Fibroblast of lung (primary cell): ENCODE measurements at regions not wholly inside any gene's neighbourhood (a gene's known extent, or its start where the extent isn't known, plus 50 kb on each side); places are given as distances from the start of the nearest gene placed in this dataset.
A peak's percentile ranks its signal among the peaks of the same experiment; 100 is the strongest.

Experiments used
- DNase-seq, 2 donors: peaks; one replicate each; pipeline versions ENCODE4 v3.0.0 to v3.0.0-alpha.2; 2010; ENCODE audit warnings: low read depth in 2 of 2
- H2AFZ ChIP-seq: 2 replicates; pipeline ENCODE4 v1.5.1; 2012; ENCODE audit warnings: low read length, control low read depth, inconsistent platforms
- H3K27ac ChIP-seq: 2 replicates; pipeline ENCODE4 v1.5.1; 2011; ENCODE audit warnings: low read length, control low read depth; ENCODE audit not compliant: insufficient read depth
- H3K27me3 ChIP-seq: 2 replicates; pipeline ENCODE4 v1.5.1; 2011; ENCODE audit warnings: mild to moderate bottlenecking, low read length; ENCODE audit not compliant: control insufficient read depth, insufficient read depth
- H3K36me3 ChIP-seq: 2 replicates; pipeline ENCODE4 v1.5.1; 2011; ENCODE audit warnings: low read length; ENCODE audit not compliant: control insufficient read depth, insufficient read depth
- H3K4me1 ChIP-seq: 2 replicates; pipeline ENCODE4 v1.5.1; 2011; ENCODE audit warnings: low read length; ENCODE audit not compliant: control insufficient read depth, insufficient read depth; ENCODE audit errors: extremely low read depth
- H3K4me2 ChIP-seq: 2 replicates; pipeline ENCODE4 v1.5.1; 2011; ENCODE audit warnings: low read length, control low read depth; ENCODE audit not compliant: insufficient read depth; ENCODE audit errors: extremely low read depth
- H3K4me3 ChIP-seq, 4 experiments: fragments of 200-600 bp in 1 of 4; sonication (generic) in 1 of 4; replicated peaks in 1 of 4; 2 replicates each; pipeline ENCODE4 v1.5.1; 2011 to 2016; ENCODE audit warnings: low read length in 4 of 4, low read depth in 3 of 4, mild to moderate bottlenecking in 3 of 4, control low read depth in 2 of 4, inconsistent platforms in 1 of 4, mixed read lengths in 1 of 4; ENCODE audit not compliant: insufficient read depth in 1 of 4; ENCODE audit errors: control extremely low read depth in 1 of 4
- H3K79me2 ChIP-seq: 2 replicates; pipeline ENCODE4 v1.5.1; 2012; ENCODE audit warnings: mild to moderate bottlenecking, low read length, inconsistent platforms; ENCODE audit not compliant: control insufficient read depth, insufficient read depth
- H3K9ac ChIP-seq: 2 replicates; pipeline ENCODE4 v1.5.1; 2011; ENCODE audit warnings: mild to moderate bottlenecking, low read length, control low read depth; ENCODE audit not compliant: insufficient read depth
- H3K9me3 ChIP-seq: 2 replicates; pipeline ENCODE4 v1.5.1; 2012; ENCODE audit warnings: low read depth, low read length; ENCODE audit not compliant: control insufficient read depth, insufficient read depth
- H4K20me1 ChIP-seq: 2 replicates; pipeline ENCODE4 v1.5.1; 2011; ENCODE audit warnings: low read length; ENCODE audit not compliant: control insufficient read depth, insufficient read depth; ENCODE audit errors: extremely low read depth
- EZH2 ChIP-seq: IDR thresholded peaks from 2 replicates; pipeline ENCODE4 v1.5.1; 2012; ENCODE audit warnings: low read length, control low read depth, mild to moderate bottlenecking; ENCODE audit errors: missing control alignments
- TF ChIP-seq, protein P1 (sequence below), 2 donors: IDR thresholded peaks in 1 of 2; conservative IDR thresholded peaks in 1 of 2; 1 replicate in 1 of 2; 2 replicates in 1 of 2; pipeline ENCODE4 v1.5.1; 2011 to 2012; ENCODE audit warnings: low read length in 2 of 2, control low read depth in 1 of 2, inconsistent platforms in 1 of 2, low read depth in 1 of 2, mild to moderate bottlenecking in 1 of 2

GRCh38 chr2:10981451-10981850, 69.7 kb downstream of the KCNF1 start:
- Histone ChIP-seq H3K27ac (no peak overlapping the region), H3K79me2 (no peaks in the 10 kb centered on the region), H3K36me3 (no peaks in the 10 kb centered on the region), H3K4me2 (no peak overlapping the region), H2AFZ (no peak overlapping the region), H3K4me3 (no peak overlapping the region), H3K27me3 (no peaks in the 10 kb centered on the region), H3K9me3 (no peaks in the 10 kb centered on the region), H3K9ac (no peak overlapping the region), H3K4me1 (peaks cover 9% of the 10 kb centered on the region), H4K20me1 (no peaks in the 10 kb centered on the region)
- TF ChIP-seq, protein P1, sequence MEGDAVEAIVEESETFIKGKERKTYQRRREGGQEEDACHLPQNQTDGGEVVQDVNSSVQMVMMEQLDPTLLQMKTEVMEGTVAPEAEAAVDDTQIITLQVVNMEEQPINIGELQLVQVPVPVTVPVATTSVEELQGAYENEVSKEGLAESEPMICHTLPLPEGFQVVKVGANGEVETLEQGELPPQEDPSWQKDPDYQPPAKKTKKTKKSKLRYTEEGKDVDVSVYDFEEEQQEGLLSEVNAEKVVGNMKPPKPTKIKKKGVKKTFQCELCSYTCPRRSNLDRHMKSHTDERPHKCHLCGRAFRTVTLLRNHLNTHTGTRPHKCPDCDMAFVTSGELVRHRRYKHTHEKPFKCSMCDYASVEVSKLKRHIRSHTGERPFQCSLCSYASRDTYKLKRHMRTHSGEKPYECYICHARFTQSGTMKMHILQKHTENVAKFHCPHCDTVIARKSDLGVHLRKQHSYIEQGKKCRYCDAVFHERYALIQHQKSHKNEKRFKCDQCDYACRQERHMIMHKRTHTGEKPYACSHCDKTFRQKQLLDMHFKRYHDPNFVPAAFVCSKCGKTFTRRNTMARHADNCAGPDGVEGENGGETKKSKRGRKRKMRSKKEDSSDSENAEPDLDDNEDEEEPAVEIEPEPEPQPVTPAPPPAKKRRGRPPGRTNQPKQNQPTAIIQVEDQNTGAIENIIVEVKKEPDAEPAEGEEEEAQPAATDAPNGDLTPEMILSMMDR (conservative IDR thresholded peaks at IDR 0.05 in 1 of 2, IDR thresholded peaks at IDR 0.05 in 1 of 2; ENCODE audit: low read depth in 1 of 2, low read length in 2 of 2), result no peak
- no peak for TF ChIP-seq EZH2
- DNase-seq, result no peak

GRCh38 chr2:10981941-10982431, 70.3 kb downstream of the KCNF1 start:
- Histone ChIP-seq H3K27ac (no peak overlapping the region), H2AFZ (no peak overlapping the region), H3K79me2 (no peaks in the 10 kb centered on the region), H3K4me1 (peaks cover 8% of the 10 kb centered on the region), H3K27me3 (no peaks in the 10 kb centered on the region), H3K4me3 (no peak overlapping the region), H4K20me1 (no peaks in the 10 kb centered on the region), H3K9ac (no peak overlapping the region), H3K9me3 (no peaks in the 10 kb centered on the region), H3K4me2 (no peak overlapping the region), H3K36me3 (no peaks in the 10 kb centered on the region)
- no peak for DNase-seq
- TF ChIP-seq, protein P1 (conservative IDR thresholded peaks at IDR 0.05 in 1 of 2, IDR thresholded peaks at IDR 0.05 in 1 of 2; ENCODE audit: low read depth in 1 of 2, low read length in 2 of 2), result no peak
- TF ChIP-seq EZH2, result no peak

DNA sequence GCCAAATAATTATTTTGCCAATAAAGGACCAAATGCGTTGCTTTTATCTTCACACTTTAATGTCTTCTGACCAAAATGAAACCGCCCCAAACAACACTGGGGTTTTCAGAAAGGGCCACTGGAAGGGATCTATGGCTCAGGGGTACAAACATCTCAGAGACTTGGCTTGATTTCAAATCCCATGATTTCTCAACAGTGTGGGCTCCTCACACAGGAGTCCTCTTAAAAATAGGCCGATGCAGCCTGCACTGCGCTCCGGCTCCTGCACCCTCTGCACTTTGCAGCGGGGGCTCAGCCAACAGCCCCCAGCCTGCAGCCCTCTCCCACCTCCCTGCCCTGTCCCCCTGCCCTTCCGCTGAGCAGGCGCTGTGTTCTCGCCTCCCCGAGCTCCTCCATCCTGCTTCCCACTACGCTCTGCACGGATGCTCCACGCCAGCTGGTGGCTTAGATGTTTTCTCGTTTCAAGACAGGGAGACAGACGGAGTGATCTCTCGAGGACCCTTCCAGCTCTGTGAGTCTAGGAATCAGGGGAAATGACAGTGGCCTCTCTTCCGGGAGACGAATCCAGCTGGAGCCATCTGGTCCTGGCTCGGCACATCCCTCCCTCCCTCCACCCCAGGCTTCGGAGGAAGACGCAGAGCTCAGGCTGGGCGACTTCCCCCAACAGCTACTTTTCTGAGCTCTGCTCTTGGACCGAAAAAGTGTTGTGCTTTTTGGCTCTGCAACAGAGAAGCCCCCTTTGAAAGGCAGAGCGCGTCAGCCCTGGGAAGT, 71.4 kb downstream of the KCNF1 start:
- no peaks in the 10 kb centered on the region for H3K36me3 ChIP-seq
- H3K9ac ChIP-seq, result no peak overlapping the region
- peak overlapping the region; percentile 89 for H2AFZ ChIP-seq
- no peaks in the 10 kb centered on the region for H3K9me3 ChIP-seq
- H3K27ac ChIP-seq, result no peak overlapping the region
- H3K27me3 ChIP-seq, result no peaks in the 10 kb centered on the region
- no peaks in the 10 kb centered on the region for H4K20me1 ChIP-seq
- peaks cover 7% of the 10 kb centered on the region for H3K4me1 ChIP-seq
- DNase-seq, result peak in 1 of 2 donors; percentile 61
- peak overlapping the region; percentile 87 for H3K4me2 ChIP-seq
- no peaks in the 10 kb centered on the region for H3K79me2 ChIP-seq
- peak overlapping the region; percentile 3 to 38 (median 16) for H3K4me3 ChIP-seq
- TF ChIP-seq EZH2, result no peak
